A673 (cell line): ENCODE measurements at regions not wholly inside any gene's neighbourhood (a gene's known extent, or its start where the extent isn't known, plus 50 kb on each side); places are given as distances from the start of the nearest gene placed in this dataset.

ENCODE experiments used
- BruUV-seq: library from RNA; stranded (reverse); fragments of 400-500 nt; replicated peaks from 2 replicates; lab custom pipeline; 2021; lab: Mats Ljungman, UMichigan
- CTCF ChIA-PET: fragments of 300-600 bp; sonication (Branson Sonifier 250); formaldehyde crosslinking; loops from one replicate; lab custom pipeline; 2022; ENCODE audit warnings: antibody characterized with exemption; lab: Charles Lee
- POLR2A ChIA-PET: fragments of 300-600 bp; sonication (Branson Sonifier 250); formaldehyde crosslinking; loops from one replicate; lab custom pipeline; 2022; ENCODE audit warnings: antibody characterized with exemption; ENCODE audit not compliant: low non-redundant PET; lab: Charles Lee
- DNase-seq: peaks from one replicate; pipeline ENCODE4 v3.0.0-alpha.2; 2015; ENCODE audit warnings: low spot score
- H3K27ac ChIP-seq: fragments of 200-600 bp; sonication (generic); 2 replicates; pipeline ENCODE4 v1.5.1; 2016; ENCODE audit warnings: mixed run types, low read depth, mild to moderate bottlenecking, mixed read lengths, antibody characterized with exemption, low read length; ENCODE audit not compliant: poor library complexity, severe bottlenecking
- H3K27me3 ChIP-seq: fragments of 200-600 bp; sonication (generic); replicated peaks from 2 replicates; pipeline ENCODE4 v1.6.1; 2017; ENCODE audit warnings: mixed run types, low read depth, mild to moderate bottlenecking, mixed read lengths, antibody characterized with exemption, low read length; ENCODE audit not compliant: insufficient read depth, poor library complexity
- H3K36me3 ChIP-seq: fragments of 200-600 bp; sonication (generic); 2 replicates; pipeline ENCODE4 v1.6.1; 2016; ENCODE audit warnings: mixed run types, mild to moderate bottlenecking, mixed read lengths, antibody characterized with exemption, low read length; ENCODE audit not compliant: insufficient read depth, poor library complexity, severe bottlenecking
- H3K4me1 ChIP-seq: fragments of 200-600 bp; sonication (generic); 2 replicates; pipeline ENCODE4 v1.6.1; 2017; ENCODE audit warnings: mixed run types, mild to moderate bottlenecking, mixed read lengths, antibody characterized with exemption, low read length; ENCODE audit not compliant: insufficient read depth, poor library complexity, severe bottlenecking
- H3K4me3 ChIP-seq: fragments of 200-600 bp; sonication (generic); 2 replicates; pipeline ENCODE4 v1.5.1; 2016; ENCODE audit warnings: low read depth, mixed run types, mild to moderate bottlenecking, mixed read lengths, low read length; ENCODE audit not compliant: poor library complexity, severe bottlenecking
- H3K9me3 ChIP-seq: fragments of 200-600 bp; sonication (generic); 2 replicates; pipeline ENCODE4 v1.6.1; 2016; ENCODE audit warnings: mixed run types, low read depth, mild to moderate bottlenecking, mixed read lengths, antibody characterized with exemption, low read length; ENCODE audit not compliant: poor library complexity, severe bottlenecking
- CTCF ChIP-seq: fragments of 300-800, 200-600 bp; sonication (generic); conservative IDR thresholded peaks from 2 replicates; pipeline ENCODE4 v1.5.1; 2017; ENCODE audit warnings: low read depth, mild to moderate bottlenecking, antibody characterized with exemption, low read length, moderate library complexity, mixed read lengths
- EZH2 ChIP-seq: fragments of 200-600 bp; sonication (generic); IDR thresholded peaks from 2 replicates; pipeline ENCODE4 v1.6.1; 2017; ENCODE audit warnings: borderline replicate concordance, low read depth, mild to moderate bottlenecking, mixed read lengths, antibody characterized with exemption, low read length; ENCODE audit not compliant: poor library complexity, severe bottlenecking
- intact Hi-C: fragments of 100-400 bp; cut with micrococcal nuclease; formaldehyde crosslinking; loops from one replicate; pipeline ENCODE4 v1.10.0; 2022; ENCODE audit not compliant: unreplicated experiment

DNA sequence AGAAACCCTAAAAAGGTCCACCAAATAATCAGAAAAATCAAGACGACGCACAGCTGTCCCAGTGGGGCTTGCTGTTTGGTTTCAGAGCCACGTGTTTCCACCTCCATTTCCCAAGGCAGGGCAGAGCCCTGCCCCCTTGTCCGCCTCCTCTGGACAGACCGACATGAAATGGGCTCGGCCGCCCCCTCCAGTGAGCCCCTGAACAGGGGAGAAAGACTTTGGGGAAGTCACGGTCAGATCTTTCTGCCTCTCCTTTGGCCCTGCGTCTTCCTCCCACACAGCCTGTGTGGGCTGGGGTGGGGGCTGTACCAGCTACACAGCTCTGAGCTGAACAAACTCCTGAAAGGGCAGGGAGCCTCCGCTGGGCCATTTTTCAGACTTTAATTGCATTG, 230.7 kb downstream of the ENGASE start:
- no peak for DNase-seq
- H3K36me3 ChIP-seq: no peaks in the 10 kb centered on the region
- POLR2A ChIA-PET: no interaction called here
- no TSS peak for BruUV-seq
- no peaks in the 10 kb centered on the region for H3K9me3 ChIP-seq
- TF ChIP-seq EZH2 (no peak), CTCF (no peak)
- H3K27me3 ChIP-seq: peaks cover 78% of the 10 kb centered on the region
- no peak overlapping the region for H3K27ac ChIP-seq
- no peaks in the 10 kb centered on the region for H3K4me1 ChIP-seq
- CTCF ChIA-PET: no interaction called here
- H3K4me3 ChIP-seq: no peak overlapping the region
- intact Hi-C loops: no loop called here

- intact Hi-C loops: no loop called here
- TF ChIP-seq CTCF: no peak
- no peak for TF ChIP-seq EZH2
- POLR2A ChIA-PET: no interaction called here
- peaks cover 83% of the 10 kb centered on the region for H3K27me3 ChIP-seq
- no peaks in the 10 kb centered on the region for H3K36me3 ChIP-seq
- no TSS peak for BruUV-seq
- no peak overlapping the region for H3K27ac ChIP-seq
- H3K4me3 ChIP-seq: no peak overlapping the region
- no peaks in the 10 kb centered on the region for H3K4me1 ChIP-seq
- CTCF ChIA-PET: no interaction called here
- no peak for DNase-seq
- no peaks in the 10 kb centered on the region for H3K9me3 ChIP-seq
Observed at GRCh38 chr17:79304884-79305283, 230.3 kb downstream of the ENGASE start.

- CTCF ChIA-PET: no interaction called here
- no peak overlapping the region for H3K4me3 ChIP-seq
Observed at GRCh38 chr17:79303641-79304205, 229.1 kb downstream of the ENGASE start.

More at GRCh38 chr17:79303641-79304205, 229.1 kb downstream of the ENGASE start:
- BruUV-seq: no TSS peak
- no peaks in the 10 kb centered on the region for H3K36me3 ChIP-seq
- TF ChIP-seq CTCF (no peak), EZH2 (no peak)
- POLR2A ChIA-PET: no interaction called here
- intact Hi-C loops: no loop called here
- H3K27me3 ChIP-seq: peaks cover 92% of the 10 kb centered on the region
- H3K27ac ChIP-seq: no peak overlapping the region
- DNase-seq: no peak
- H3K4me1 ChIP-seq: no peaks in the 10 kb centered on the region
- no peaks in the 10 kb centered on the region for H3K9me3 ChIP-seq
